OCI-LY7 (cell line): ENCODE measurements at regions not wholly inside any gene's neighbourhood (a gene's known extent, or its start where the extent isn't known, plus 50 kb on each side); places are given as distances from the start of the nearest gene placed in this dataset.

Experiments used
- BruUV-seq: library from RNA; stranded (reverse); fragments of 400-500 nt; replicated peaks from 2 replicates; lab custom pipeline; 2021; lab: Mats Ljungman, UMichigan
- CTCF ChIA-PET: fragments of 300-600 bp; sonication (Branson Sonifier 250); formaldehyde crosslinking; loops from one replicate; lab custom pipeline; 2022; ENCODE audit warnings: antibody characterized with exemption; ENCODE audit not compliant: unreplicated experiment; lab: Charles Lee
- POLR2A ChIA-PET: fragments of 300-600 bp; sonication (Branson Sonifier 250); formaldehyde crosslinking; loops from one replicate; lab custom pipeline; 2022; ENCODE audit warnings: antibody characterized with exemption; lab: Charles Lee
- DNase-seq: peaks from one replicate; pipeline ENCODE4 v3.0.0-alpha.2; 2015; ENCODE audit warnings: low spot score
- H2AFZ ChIP-seq: fragments of 200-600 bp; sonication (generic), shearing (Covaris generic); 2 replicates; pipeline ENCODE4 v1.6.1; 2014; ENCODE audit warnings: mild to moderate bottlenecking, antibody characterized with exemption, low read length, moderate library complexity
- H3K27ac ChIP-seq: fragments of 200-600 bp; sonication (generic); 2 replicates; pipeline ENCODE4 v1.5.1; 2014; ENCODE audit warnings: mixed run types, low read depth, mild to moderate bottlenecking, moderate library complexity, low read length, inconsistent platforms; ENCODE audit not compliant: poor library complexity, severe bottlenecking
- H3K36me3 ChIP-seq: fragments of 200-600 bp; sonication (generic); 2 replicates; pipeline ENCODE4 v1.6.1; 2014; ENCODE audit warnings: mild to moderate bottlenecking, antibody characterized with exemption, low read length, moderate library complexity, mixed read lengths; ENCODE audit not compliant: insufficient read depth
- H3K4me1 ChIP-seq: fragments of 200-600 bp; sonication (generic); 2 replicates; pipeline ENCODE4 v1.5.1; 2014; ENCODE audit warnings: mild to moderate bottlenecking, low read length; ENCODE audit not compliant: insufficient read depth, poor library complexity, severe bottlenecking
- H3K4me2 ChIP-seq: fragments of 200-600 bp; sonication (generic); 2 replicates; pipeline ENCODE4 v1.6.1; 2014; ENCODE audit warnings: mild to moderate bottlenecking, low read length
- H3K4me3 ChIP-seq: fragments of 200-600 bp; sonication (generic); 2 replicates; pipeline ENCODE4 v1.5.1; 2014; ENCODE audit warnings: mild to moderate bottlenecking, low read depth, low read length; ENCODE audit not compliant: poor library complexity, severe bottlenecking
- H3K79me2 ChIP-seq: fragments of 200-600 bp; sonication (generic); 2 replicates; pipeline ENCODE4 v1.6.1; 2016; ENCODE audit warnings: low read depth, mild to moderate bottlenecking, low read length, moderate library complexity, mixed read lengths; ENCODE audit not compliant: insufficient read depth
- H3K9me2 ChIP-seq: fragments of 200-600 bp; sonication (generic); 2 replicates; pipeline ENCODE4 v1.6.1; 2016; ENCODE audit warnings: mild to moderate bottlenecking, low read length, mixed read lengths; ENCODE audit not compliant: insufficient read depth
- H3K9me3 ChIP-seq: fragments of 200-600 bp; sonication (generic); 2 replicates; pipeline ENCODE4 v1.6.1; 2014; ENCODE audit warnings: mild to moderate bottlenecking, mixed run types, low read length, mixed read lengths
- H4K20me1 ChIP-seq: fragments of 200-600 bp; sonication (generic); 2 replicates; pipeline ENCODE4 v1.6.1; 2014; ENCODE audit warnings: mild to moderate bottlenecking, antibody characterized with exemption, low read length, moderate library complexity, mixed read lengths; ENCODE audit not compliant: insufficient read depth
- EZH2phosphoT487 ChIP-seq: fragments of 200-600 bp; sonication (generic); IDR thresholded peaks from 2 replicates; pipeline ENCODE4 v1.6.1; 2018; ENCODE audit warnings: low read depth, borderline replicate concordance, mild to moderate bottlenecking, mixed run types, antibody characterized with exemption, low read length, moderate library complexity, mixed read lengths
- intact Hi-C: fragments of 100-400 bp; cut with micrococcal nuclease; formaldehyde crosslinking; loops from one replicate; pipeline ENCODE4 v1.10.0; 2022; ENCODE audit not compliant: unreplicated experiment
- TF ChIP-seq, protein P1 (sequence below): fragments of 200-600 bp; sonication (generic); conservative IDR thresholded peaks from 2 replicates; pipeline ENCODE4 v1.5.1; 2014; ENCODE audit warnings: mild to moderate bottlenecking, antibody characterized with exemption, low read length, moderate library complexity, mixed read lengths

- TF ChIP-seq EZH2phosphoT487: no peak
- TF ChIP-seq, protein P1, sequence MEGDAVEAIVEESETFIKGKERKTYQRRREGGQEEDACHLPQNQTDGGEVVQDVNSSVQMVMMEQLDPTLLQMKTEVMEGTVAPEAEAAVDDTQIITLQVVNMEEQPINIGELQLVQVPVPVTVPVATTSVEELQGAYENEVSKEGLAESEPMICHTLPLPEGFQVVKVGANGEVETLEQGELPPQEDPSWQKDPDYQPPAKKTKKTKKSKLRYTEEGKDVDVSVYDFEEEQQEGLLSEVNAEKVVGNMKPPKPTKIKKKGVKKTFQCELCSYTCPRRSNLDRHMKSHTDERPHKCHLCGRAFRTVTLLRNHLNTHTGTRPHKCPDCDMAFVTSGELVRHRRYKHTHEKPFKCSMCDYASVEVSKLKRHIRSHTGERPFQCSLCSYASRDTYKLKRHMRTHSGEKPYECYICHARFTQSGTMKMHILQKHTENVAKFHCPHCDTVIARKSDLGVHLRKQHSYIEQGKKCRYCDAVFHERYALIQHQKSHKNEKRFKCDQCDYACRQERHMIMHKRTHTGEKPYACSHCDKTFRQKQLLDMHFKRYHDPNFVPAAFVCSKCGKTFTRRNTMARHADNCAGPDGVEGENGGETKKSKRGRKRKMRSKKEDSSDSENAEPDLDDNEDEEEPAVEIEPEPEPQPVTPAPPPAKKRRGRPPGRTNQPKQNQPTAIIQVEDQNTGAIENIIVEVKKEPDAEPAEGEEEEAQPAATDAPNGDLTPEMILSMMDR: no peak
- BruUV-seq: no TSS peak
- Histone ChIP-seq H3K4me3 (no peak overlapping the region), H3K9me3 (no peaks in the 10 kb centered on the region), H2AFZ (no peak overlapping the region), H3K9me2 (no peaks in the 10 kb centered on the region), H3K36me3 (no peaks in the 10 kb centered on the region), H4K20me1 (no peaks in the 10 kb centered on the region), H3K4me1 (no peaks in the 10 kb centered on the region), H3K79me2 (no peaks in the 10 kb centered on the region), H3K27ac (no peak overlapping the region), H3K4me2 (no peak overlapping the region)
- intact Hi-C loops: no loop called here
- no peak for DNase-seq
- CTCF ChIA-PET: no interaction called here
- POLR2A ChIA-PET: no interaction called here
Observed at GRCh38 chr18:30810580-30810979, 232.0 kb downstream of the DSC3 start.

GRCh38 chr18:30806823-30807222 lies 235.7 kb downstream of the DSC3 start:
- H3K36me3 ChIP-seq: no peaks in the 10 kb centered on the region
- intact Hi-C loops: no loop called here
- no peak overlapping the region for H3K4me2 ChIP-seq
- DNase-seq: no peak
- H3K9me3 ChIP-seq: no peaks in the 10 kb centered on the region
- CTCF ChIA-PET: no interaction called here
- H3K9me2 ChIP-seq: no peaks in the 10 kb centered on the region
- TF ChIP-seq, protein P1: no peak
- TF ChIP-seq EZH2phosphoT487: no peak
- H3K79me2 ChIP-seq: no peaks in the 10 kb centered on the region
- H3K27ac ChIP-seq: no peak overlapping the region
- H3K4me3 ChIP-seq: no peak overlapping the region
- no peaks in the 10 kb centered on the region for H4K20me1 ChIP-seq
- POLR2A ChIA-PET: no interaction called here
- H3K4me1 ChIP-seq: no peaks in the 10 kb centered on the region
- H2AFZ ChIP-seq: no peak overlapping the region
- BruUV-seq: no TSS peak

- no peak overlapping the region for H3K4me2 ChIP-seq
- H3K9me2 ChIP-seq: no peaks in the 10 kb centered on the region
- TF ChIP-seq EZH2phosphoT487: no peak
- TF ChIP-seq, protein P1: no peak
- no peak overlapping the region for H3K4me3 ChIP-seq
- H3K9me3 ChIP-seq: no peaks in the 10 kb centered on the region
- BruUV-seq: no TSS peak
- no peak for DNase-seq
- H3K4me1 ChIP-seq: no peaks in the 10 kb centered on the region
- H3K27ac ChIP-seq: no peak overlapping the region
- intact Hi-C loops: no loop called here
- H3K36me3 ChIP-seq: no peaks in the 10 kb centered on the region
- no peaks in the 10 kb centered on the region for H4K20me1 ChIP-seq
- no peak overlapping the region for H2AFZ ChIP-seq
- ChIA-PET POLR2A (no interaction called here), CTCF (no interaction called here)
- no peaks in the 10 kb centered on the region for H3K79me2 ChIP-seq
Observed at GRCh38 chr18:30800800-30801199, 241.7 kb downstream of the DSC3 start.
